B cell (primary cell): ENCODE measurements at regions not wholly inside any gene's neighbourhood (a gene's known extent, or its start where the extent isn't known, plus 50 kb on each side); places are given as distances from the start of the nearest gene placed in this dataset.

Experiments used
- EZH2 ChIP-seq: IDR thresholded peaks from 2 replicates; pipeline ENCODE4 v1.6.1; 2012; ENCODE audit warnings: borderline replicate concordance, low read depth, mild to moderate bottlenecking, moderate library complexity, low read length; ENCODE audit not compliant: insufficient read depth, poor library complexity, severe bottlenecking
- TF ChIP-seq, protein P1 (sequence below): fragments of 200-600 bp; IDR thresholded peaks from one replicate; pipeline ENCODE4 v1.8.0; 2022; ENCODE audit warnings: antibody characterized with exemption, mild to moderate bottlenecking

DNA sequence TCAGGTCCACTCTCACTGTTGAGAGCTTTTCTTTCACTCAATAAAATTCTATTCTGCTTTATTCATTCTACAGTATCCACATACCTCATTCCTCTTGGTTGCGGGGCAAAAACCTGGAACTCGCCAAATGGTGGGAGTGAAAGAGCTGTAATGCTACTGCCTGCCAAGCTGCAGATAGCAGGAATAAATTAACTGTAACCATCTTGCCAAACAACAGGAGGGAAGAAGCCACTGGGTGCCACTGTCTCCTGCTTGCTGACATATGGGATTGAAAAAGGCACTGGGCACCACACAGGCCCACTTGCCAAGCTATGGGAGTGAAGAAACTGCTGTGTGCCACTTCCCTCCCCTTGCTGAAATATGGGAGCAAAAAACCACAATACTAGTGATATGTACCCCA, 111.9 kb upstream of the CNTN1 start:
- TF ChIP-seq, protein P1, sequence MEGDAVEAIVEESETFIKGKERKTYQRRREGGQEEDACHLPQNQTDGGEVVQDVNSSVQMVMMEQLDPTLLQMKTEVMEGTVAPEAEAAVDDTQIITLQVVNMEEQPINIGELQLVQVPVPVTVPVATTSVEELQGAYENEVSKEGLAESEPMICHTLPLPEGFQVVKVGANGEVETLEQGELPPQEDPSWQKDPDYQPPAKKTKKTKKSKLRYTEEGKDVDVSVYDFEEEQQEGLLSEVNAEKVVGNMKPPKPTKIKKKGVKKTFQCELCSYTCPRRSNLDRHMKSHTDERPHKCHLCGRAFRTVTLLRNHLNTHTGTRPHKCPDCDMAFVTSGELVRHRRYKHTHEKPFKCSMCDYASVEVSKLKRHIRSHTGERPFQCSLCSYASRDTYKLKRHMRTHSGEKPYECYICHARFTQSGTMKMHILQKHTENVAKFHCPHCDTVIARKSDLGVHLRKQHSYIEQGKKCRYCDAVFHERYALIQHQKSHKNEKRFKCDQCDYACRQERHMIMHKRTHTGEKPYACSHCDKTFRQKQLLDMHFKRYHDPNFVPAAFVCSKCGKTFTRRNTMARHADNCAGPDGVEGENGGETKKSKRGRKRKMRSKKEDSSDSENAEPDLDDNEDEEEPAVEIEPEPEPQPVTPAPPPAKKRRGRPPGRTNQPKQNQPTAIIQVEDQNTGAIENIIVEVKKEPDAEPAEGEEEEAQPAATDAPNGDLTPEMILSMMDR: no peak
- no peak for TF ChIP-seq EZH2
